ENCODE measurements at regions not wholly inside any gene's neighbourhood (a gene's known extent, or its start where the extent isn't known, plus 50 kb on each side); places are given as distances from the start of the nearest gene placed in this dataset.
"Not testable (repeated sequence)": the region's sequence is repeated elsewhere in the genome, so short reads cannot be mapped to it uniquely, and the experiment has no call there.

GRCh38 chr2:131832917-131833316, 305.2 kb downstream of the CCDC74A start:
- not testable (repeated sequence) for H3K36me3 ChIP-seq (ENCODE audit: insufficient read depth, low read length); H3K27ac ChIP-seq (ENCODE audit: low read depth, low read length); H3K27me3 ChIP-seq (ENCODE audit: insufficient read depth, low read length); H3K4me3 ChIP-seq (ENCODE audit: insufficient read depth, low read length); DNase-seq (ENCODE audit: insufficient read length, low spot score, missing footprints); H3K9me3 ChIP-seq (ENCODE audit: low read depth, low read length); H4K20me1 ChIP-seq (ENCODE audit: insufficient read depth, low read length); H3K79me2 ChIP-seq (ENCODE audit: insufficient read depth, low read length); H3K4me2 ChIP-seq (ENCODE audit: insufficient read depth, low read length); H3K4me1 ChIP-seq (ENCODE audit: insufficient read depth, low read length); H2AFZ ChIP-seq (ENCODE audit: low read length)

- not testable (repeated sequence) for H3K4me1 ChIP-seq (ENCODE audit: insufficient read depth, low read length); H3K79me2 ChIP-seq (ENCODE audit: insufficient read depth, low read length); H3K27ac ChIP-seq (ENCODE audit: low read depth, low read length); H3K27me3 ChIP-seq (ENCODE audit: insufficient read depth, low read length); H2AFZ ChIP-seq (ENCODE audit: low read length); H3K9me3 ChIP-seq (ENCODE audit: low read depth, low read length); H4K20me1 ChIP-seq (ENCODE audit: insufficient read depth, low read length); H3K4me3 ChIP-seq (ENCODE audit: insufficient read depth, low read length); H3K4me2 ChIP-seq (ENCODE audit: insufficient read depth, low read length); H3K36me3 ChIP-seq (ENCODE audit: insufficient read depth, low read length); DNase-seq (ENCODE audit: insufficient read length, low spot score, missing footprints)
Measured at GRCh38 chr2:131833367-131834202, 305.9 kb downstream of the CCDC74A start.

- H3K4me1 ChIP-seq (ENCODE audit: insufficient read depth, low read length); H2AFZ ChIP-seq (ENCODE audit: low read length); H3K4me2 ChIP-seq (ENCODE audit: insufficient read depth, low read length); H3K27me3 ChIP-seq (ENCODE audit: insufficient read depth, low read length); H3K27ac ChIP-seq (ENCODE audit: low read depth, low read length); DNase-seq (ENCODE audit: insufficient read length, low spot score, missing footprints); H4K20me1 ChIP-seq (ENCODE audit: insufficient read depth, low read length); H3K36me3 ChIP-seq (ENCODE audit: insufficient read depth, low read length); H3K79me2 ChIP-seq (ENCODE audit: insufficient read depth, low read length); H3K9me3 ChIP-seq (ENCODE audit: low read depth, low read length); H3K4me3 ChIP-seq (ENCODE audit: insufficient read depth, low read length): not testable (repeated sequence)
Measured at GRCh38 chr2:131834203-131835020, 306.7 kb downstream of the CCDC74A start.

- H3K4me2 ChIP-seq (ENCODE audit: insufficient read depth, low read length); H3K9me3 ChIP-seq (ENCODE audit: low read depth, low read length): not testable (repeated sequence)
Measured at GRCh38 chr2:131835022-131835421, 307.3 kb downstream of the CCDC74A start.

DNA sequence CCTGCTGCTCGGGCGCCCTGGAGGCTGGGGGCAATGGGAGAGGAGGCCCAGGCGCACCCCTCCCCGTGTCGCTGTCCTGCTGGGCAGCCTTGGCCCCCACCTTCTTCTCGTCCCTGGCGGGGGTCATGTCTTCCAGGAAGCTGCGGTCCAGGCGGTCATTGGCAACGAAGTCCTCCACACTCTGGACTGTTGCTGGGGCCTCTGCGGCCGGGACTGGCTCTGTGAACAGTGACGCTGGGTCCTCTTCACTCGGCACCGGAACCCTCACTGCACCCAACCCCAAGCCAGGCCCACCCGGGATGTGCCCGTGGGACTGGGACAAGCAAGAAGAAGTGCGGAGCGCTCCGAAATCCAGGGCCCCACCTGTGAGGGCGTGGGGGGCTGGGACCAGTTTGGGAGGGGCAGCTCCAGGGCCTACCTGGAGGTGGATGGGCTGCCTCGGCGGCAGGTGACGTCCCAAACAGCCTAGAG, 308.0 kb downstream of the CCDC74A start:
- no peak overlapping the region for H2AFZ ChIP-seq (ENCODE audit: low read length)
- H3K4me3 ChIP-seq (ENCODE audit: insufficient read depth, low read length) = no peak overlapping the region
- H3K79me2 ChIP-seq (ENCODE audit: insufficient read depth, low read length) = no peaks in the 10 kb centered on the region
- H3K27ac ChIP-seq (ENCODE audit: low read depth, low read length) = no peak overlapping the region
- H3K4me2 ChIP-seq (ENCODE audit: insufficient read depth, low read length) = no peak overlapping the region
- H3K36me3 ChIP-seq (ENCODE audit: insufficient read depth, low read length) = no peaks in the 10 kb centered on the region
- H3K27me3 ChIP-seq (ENCODE audit: insufficient read depth, low read length) = no peaks in the 10 kb centered on the region
- TF ChIP-seq, protein P1, sequence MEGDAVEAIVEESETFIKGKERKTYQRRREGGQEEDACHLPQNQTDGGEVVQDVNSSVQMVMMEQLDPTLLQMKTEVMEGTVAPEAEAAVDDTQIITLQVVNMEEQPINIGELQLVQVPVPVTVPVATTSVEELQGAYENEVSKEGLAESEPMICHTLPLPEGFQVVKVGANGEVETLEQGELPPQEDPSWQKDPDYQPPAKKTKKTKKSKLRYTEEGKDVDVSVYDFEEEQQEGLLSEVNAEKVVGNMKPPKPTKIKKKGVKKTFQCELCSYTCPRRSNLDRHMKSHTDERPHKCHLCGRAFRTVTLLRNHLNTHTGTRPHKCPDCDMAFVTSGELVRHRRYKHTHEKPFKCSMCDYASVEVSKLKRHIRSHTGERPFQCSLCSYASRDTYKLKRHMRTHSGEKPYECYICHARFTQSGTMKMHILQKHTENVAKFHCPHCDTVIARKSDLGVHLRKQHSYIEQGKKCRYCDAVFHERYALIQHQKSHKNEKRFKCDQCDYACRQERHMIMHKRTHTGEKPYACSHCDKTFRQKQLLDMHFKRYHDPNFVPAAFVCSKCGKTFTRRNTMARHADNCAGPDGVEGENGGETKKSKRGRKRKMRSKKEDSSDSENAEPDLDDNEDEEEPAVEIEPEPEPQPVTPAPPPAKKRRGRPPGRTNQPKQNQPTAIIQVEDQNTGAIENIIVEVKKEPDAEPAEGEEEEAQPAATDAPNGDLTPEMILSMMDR (IDR thresholded peaks at IDR 0.05; ENCODE audit: extremely low read depth, low read depth, low read length) = no peak
- DNase-seq (ENCODE audit: insufficient read length, low spot score, missing footprints) = no peak
- H3K9me3 ChIP-seq (ENCODE audit: low read depth, low read length) = no peaks in the 10 kb centered on the region
- H3K4me1 ChIP-seq (ENCODE audit: insufficient read depth, low read length) = no peaks in the 10 kb centered on the region
- no peaks in the 10 kb centered on the region for H4K20me1 ChIP-seq (ENCODE audit: insufficient read depth, low read length)

More at GRCh38 chr2:131835022-131835421, 307.3 kb downstream of the CCDC74A start:
- not testable (repeated sequence) for H3K27me3 ChIP-seq (ENCODE audit: insufficient read depth, low read length); H3K4me3 ChIP-seq (ENCODE audit: insufficient read depth, low read length); H3K36me3 ChIP-seq (ENCODE audit: insufficient read depth, low read length); H4K20me1 ChIP-seq (ENCODE audit: insufficient read depth, low read length); DNase-seq (ENCODE audit: insufficient read length, low spot score, missing footprints); H3K27ac ChIP-seq (ENCODE audit: low read depth, low read length); H3K4me1 ChIP-seq (ENCODE audit: insufficient read depth, low read length); H2AFZ ChIP-seq (ENCODE audit: low read length); H3K79me2 ChIP-seq (ENCODE audit: insufficient read depth, low read length)

DNA sequence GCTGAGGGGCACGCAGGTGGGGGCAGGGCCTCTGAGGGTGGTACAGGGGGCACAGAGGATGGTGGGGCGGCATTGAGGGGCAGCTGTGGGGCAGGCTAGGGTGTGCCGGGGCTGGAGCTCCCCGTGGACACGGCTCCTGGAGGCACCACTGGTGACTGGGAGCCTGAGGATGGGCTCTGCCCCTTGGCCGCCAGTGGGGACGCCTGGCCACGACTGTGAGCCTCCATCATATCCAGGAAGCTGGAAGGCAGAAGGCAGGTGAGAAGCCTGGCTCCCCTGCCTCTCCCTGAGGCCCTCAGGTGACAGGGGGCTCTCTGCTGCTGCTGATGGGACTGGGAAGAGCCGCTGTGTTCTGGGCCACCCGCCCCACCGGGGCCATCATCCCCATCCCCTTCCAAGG, 308.4 kb downstream of the CCDC74A start:
- H3K27ac ChIP-seq (ENCODE audit: low read depth, low read length); H3K4me2 ChIP-seq (ENCODE audit: insufficient read depth, low read length); H3K27me3 ChIP-seq (ENCODE audit: insufficient read depth, low read length); H2AFZ ChIP-seq (ENCODE audit: low read length); H3K79me2 ChIP-seq (ENCODE audit: insufficient read depth, low read length); DNase-seq (ENCODE audit: insufficient read length, low spot score, missing footprints); H4K20me1 ChIP-seq (ENCODE audit: insufficient read depth, low read length); H3K9me3 ChIP-seq (ENCODE audit: low read depth, low read length); H3K36me3 ChIP-seq (ENCODE audit: insufficient read depth, low read length); H3K4me3 ChIP-seq (ENCODE audit: insufficient read depth, low read length); H3K4me1 ChIP-seq (ENCODE audit: insufficient read depth, low read length): not testable (repeated sequence)

- H2AFZ ChIP-seq (ENCODE audit: low read length); H3K4me2 ChIP-seq (ENCODE audit: insufficient read depth, low read length); H3K4me3 ChIP-seq (ENCODE audit: insufficient read depth, low read length); H3K36me3 ChIP-seq (ENCODE audit: insufficient read depth, low read length); H4K20me1 ChIP-seq (ENCODE audit: insufficient read depth, low read length); H3K27ac ChIP-seq (ENCODE audit: low read depth, low read length); H3K4me1 ChIP-seq (ENCODE audit: insufficient read depth, low read length); H3K9me3 ChIP-seq (ENCODE audit: low read depth, low read length); H3K79me2 ChIP-seq (ENCODE audit: insufficient read depth, low read length); H3K27me3 ChIP-seq (ENCODE audit: insufficient read depth, low read length); DNase-seq (ENCODE audit: insufficient read length, low spot score, missing footprints): not testable (repeated sequence)
Measured at GRCh38 chr2:131844044-131844443, 316.4 kb downstream of the CCDC74A start.

DNA sequence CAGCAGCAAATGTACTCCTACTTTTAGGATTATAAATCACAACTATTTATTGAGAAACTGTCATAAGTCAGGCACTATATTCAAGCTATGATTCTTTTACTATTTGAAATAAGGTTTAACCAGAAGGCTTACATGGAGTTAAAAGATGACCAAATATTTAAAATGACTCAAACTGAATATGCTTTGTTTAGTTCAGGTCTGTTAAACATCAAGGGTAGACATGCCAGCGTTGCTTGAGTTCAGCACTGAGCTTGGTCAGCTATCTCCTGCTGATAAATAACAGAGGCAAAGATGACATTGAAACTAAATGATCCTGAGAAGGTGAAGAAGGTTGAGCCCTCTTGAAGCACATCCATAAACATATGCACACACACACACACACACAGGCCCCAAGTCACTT, 305.6 kb downstream of the ANKRD30BL start:
- H3K4me2 ChIP-seq (ENCODE audit: insufficient read depth, low read length); H3K4me1 ChIP-seq (ENCODE audit: insufficient read depth, low read length); H4K20me1 ChIP-seq (ENCODE audit: insufficient read depth, low read length); H3K27ac ChIP-seq (ENCODE audit: low read depth, low read length); H3K9me3 ChIP-seq (ENCODE audit: low read depth, low read length); DNase-seq (ENCODE audit: insufficient read length, low spot score, missing footprints); H3K27me3 ChIP-seq (ENCODE audit: insufficient read depth, low read length); H3K36me3 ChIP-seq (ENCODE audit: insufficient read depth, low read length); H3K4me3 ChIP-seq (ENCODE audit: insufficient read depth, low read length); H2AFZ ChIP-seq (ENCODE audit: low read length); H3K79me2 ChIP-seq (ENCODE audit: insufficient read depth, low read length): not testable (repeated sequence)
